ENCODE measurements at regions not wholly inside any gene's neighbourhood (a gene's known extent, or its start where the extent isn't known, plus 50 kb on each side); places are given as distances from the start of the nearest gene placed in this dataset.

GRCh38 chr6:145208474-145208873, 526.8 kb downstream of the EPM2A start:
- TF ChIP-seq MAX (IDR thresholded peaks at IDR 0.05) (no peak), EP300 (IDR thresholded peaks at IDR 0.05; ENCODE audit: borderline replicate concordance) (no peak), FOXM1 (IDR thresholded peaks at IDR 0.05; ENCODE audit: borderline replicate concordance, low read depth) (no peak), CEBPB (IDR thresholded peaks at IDR 0.05) (no peak), YY1 (IDR thresholded peaks at IDR 0.05; ENCODE audit: low read depth) (no peak), CREB1 (IDR thresholded peaks at IDR 0.05; ENCODE audit: low read depth) (no peak), EGR1 (IDR thresholded peaks at IDR 0.05) (no peak), TAF1 (IDR thresholded peaks at IDR 0.05; ENCODE audit: low read depth) (no peak), REST (IDR thresholded peaks at IDR 0.05; ENCODE audit: low read depth) (no peak), TCF12 (IDR thresholded peaks at IDR 0.05; ENCODE audit: low read depth) (no peak), USF1 (IDR thresholded peaks at IDR 0.05) (no peak)
